ENCODE measurements at regions not wholly inside any gene's neighbourhood (a gene's known extent, or its start where the extent isn't known, plus 50 kb on each side); places are given as distances from the start of the nearest gene placed in this dataset.

- ATAC-seq (no peak), DNase-seq (ENCODE audit: low read depth, low spot score) (no peak)
- in situ Hi-C loops (cut with HindIII; ENCODE audit: low pct_unique_long_range_greater_than_20kb, low sequenced_read_pairs) (no loop called here), intact Hi-C loops (cut with micrococcal nuclease; ENCODE audit: unreplicated experiment) (no loop called here)
- no peaks in the 10 kb centered on the region for H3K9me3 ChIP-seq (ENCODE audit: control insufficient read depth, insufficient read depth, low read depth, low read length)
- no peaks in the 10 kb centered on the region for H3K27me3 ChIP-seq (ENCODE audit: control insufficient read depth, insufficient read depth, low read length)
- no peaks in the 10 kb centered on the region for H3K36me3 ChIP-seq (ENCODE audit: control insufficient read depth, insufficient read depth, low read length)
- ChIA-PET CTCF (no interaction called here), POLR2A (no interaction called here)
- H3K4me3 ChIP-seq (ENCODE audit: low read depth in 2 of 2, low read length in 2 of 2), result no peak overlapping the region
- H3K4me1 ChIP-seq (ENCODE audit: control insufficient read depth, insufficient read depth, low read length), result no peaks in the 10 kb centered on the region
- BruUV-seq (replicated peaks), result no TSS peak
- TF ChIP-seq SIN3A (IDR thresholded peaks at IDR 0.05; ENCODE audit: borderline replicate concordance, insufficient read depth, low read depth, low read length), result no peak
- H3K27ac ChIP-seq (ENCODE audit: low read length), result no peak overlapping the region
Observed at GRCh38 chr13:39202746-39203145, 164.5 kb downstream of the NHLRC3 start.

GRCh38 chr13:39208636-39209035, 170.4 kb downstream of the NHLRC3 start:
- intact Hi-C loops (cut with micrococcal nuclease; ENCODE audit: unreplicated experiment) (no loop called here), in situ Hi-C loops (cut with HindIII; ENCODE audit: low pct_unique_long_range_greater_than_20kb, low sequenced_read_pairs) (no loop called here)
- H3K4me1 ChIP-seq (ENCODE audit: control insufficient read depth, insufficient read depth, low read length), result no peaks in the 10 kb centered on the region
- no peaks in the 10 kb centered on the region for H3K9me3 ChIP-seq (ENCODE audit: control insufficient read depth, insufficient read depth, low read depth, low read length)
- CTCF ChIA-PET, result no interaction called here
- no peaks in the 10 kb centered on the region for H3K27me3 ChIP-seq (ENCODE audit: control insufficient read depth, insufficient read depth, low read length)
- H3K27ac ChIP-seq (ENCODE audit: low read length), result no peak overlapping the region
- ATAC-seq (no peak), DNase-seq (ENCODE audit: low read depth, low spot score) (no peak)
- no peaks in the 10 kb centered on the region for H3K36me3 ChIP-seq (ENCODE audit: control insufficient read depth, insufficient read depth, low read length)
- TF ChIP-seq REST (IDR thresholded peaks at IDR 0.05; ENCODE audit: insufficient read depth in 1 of 2, low read depth in 2 of 2, low read length in 1 of 2), result no peak
- no peak for TF ChIP-seq SIN3A (IDR thresholded peaks at IDR 0.05; ENCODE audit: borderline replicate concordance, insufficient read depth, low read depth, low read length)
- no peak for TF ChIP-seq CTCF (IDR thresholded peaks at IDR 0.05)
- no peak for TF ChIP-seq POLR2AphosphoS5 (IDR thresholded peaks at IDR 0.05; ENCODE audit: low read depth, low read length)
- TF ChIP-seq TCF7L2 (IDR thresholded peaks at IDR 0.05; ENCODE audit: low read depth, low read length), result no peak
- POLR2A ChIA-PET, result no interaction called here
- BruUV-seq (replicated peaks), result no TSS peak
- H3K4me3 ChIP-seq (ENCODE audit: low read depth in 2 of 2, low read length in 2 of 2), result no peak overlapping the region

GRCh38 chr13:39209731-39210531, 171.7 kb downstream of the NHLRC3 start:
- TF ChIP-seq SIN3A (IDR thresholded peaks at IDR 0.05; ENCODE audit: borderline replicate concordance, insufficient read depth, low read depth, low read length) (no peak), TCF7L2 (IDR thresholded peaks at IDR 0.05; ENCODE audit: low read depth, low read length) (no peak), REST (IDR thresholded peaks at IDR 0.05; ENCODE audit: insufficient read depth in 1 of 2, low read depth in 2 of 2, low read length in 1 of 2) (no peak), POLR2AphosphoS5 (IDR thresholded peaks at IDR 0.05; ENCODE audit: low read depth, low read length) (no peak), CTCF (IDR thresholded peaks at IDR 0.05) (no peak)
- intact Hi-C loops (cut with micrococcal nuclease; ENCODE audit: unreplicated experiment), result no loop called here
- POLR2A ChIA-PET, result no interaction called here
- CTCF ChIA-PET, result no interaction called here
- Histone ChIP-seq H3K4me1 (ENCODE audit: control insufficient read depth, insufficient read depth, low read length) (no peaks in the 10 kb centered on the region), H3K27ac (ENCODE audit: low read length) (no peak overlapping the region), H3K4me3 (ENCODE audit: low read depth in 2 of 2, low read length in 2 of 2) (no peak overlapping the region), H3K9me3 (ENCODE audit: control insufficient read depth, insufficient read depth, low read depth, low read length) (no peaks in the 10 kb centered on the region), H3K36me3 (ENCODE audit: control insufficient read depth, insufficient read depth, low read length) (no peaks in the 10 kb centered on the region), H3K27me3 (ENCODE audit: control insufficient read depth, insufficient read depth, low read length) (no peaks in the 10 kb centered on the region)
- ATAC-seq (no peak), DNase-seq (ENCODE audit: low read depth, low spot score) (no peak)
- BruUV-seq (replicated peaks), result no TSS peak
- in situ Hi-C loops (cut with HindIII; ENCODE audit: low pct_unique_long_range_greater_than_20kb, low sequenced_read_pairs), result no loop called here
